Right renal cortex interstitium (tissue), 3 donors: ENCODE measurements at regions not wholly inside any gene's neighbourhood (a gene's known extent, or its start where the extent isn't known, plus 50 kb on each side); places are given as distances from the start of the nearest gene placed in this dataset.

Source experiments
- DNase-seq, 3 donors: peaks; one replicate each; pipeline ENCODE4 v3.0.0-alpha.2; 2013; ENCODE audit warnings: low read depth in 3 of 3, low spot score in 2 of 3

GRCh38 chr2:21381421-21381820 lies 257.7 kb downstream of the TDRD15 start:
- DNase-seq: no peak

- no peak for DNase-seq
These were observed 259.1 kb downstream of the TDRD15 start for GRCh38 chr2:21382701-21383520.

GRCh38 chr2:21386666-21387065 lies 262.9 kb downstream of the TDRD15 start:
- no peak for DNase-seq

GRCh38 chr2:21392649-21393048 lies 268.9 kb downstream of the TDRD15 start:
- peak; percentile 16 to 47 (median 27) for DNase-seq

- no peak for DNase-seq
These were observed 269.4 kb downstream of the TDRD15 start for GRCh38 chr2:21393173-21393572.

GRCh38 chr2:21395366-21395765 lies 271.6 kb downstream of the TDRD15 start:
- DNase-seq: no peak

- no peak for DNase-seq
These were observed 272.5 kb downstream of the TDRD15 start for GRCh38 chr2:21396252-21396651.

GRCh38 chr2:21401022-21401698 lies 277.4 kb downstream of the TDRD15 start:
- no peak for DNase-seq

GRCh38 chr2:21404137-21404536 lies 280.4 kb downstream of the TDRD15 start:
- no peak for DNase-seq

- no peak for DNase-seq
These were observed 281.3 kb downstream of the TDRD15 start for GRCh38 chr2:21404827-21405625.

- no peak for DNase-seq
These were observed 282.6 kb downstream of the TDRD15 start for GRCh38 chr2:21406386-21406785.

- DNase-seq: no peak
These were observed 283.1 kb downstream of the TDRD15 start for GRCh38 chr2:21406911-21407310.

- DNase-seq: no peak
These were observed 284.1 kb downstream of the TDRD15 start for GRCh38 chr2:21407851-21408250.

GRCh38 chr2:21411741-21412140 lies 288.0 kb downstream of the TDRD15 start:
- no peak for DNase-seq

- DNase-seq: no peak
These were observed 289.2 kb downstream of the TDRD15 start for GRCh38 chr2:21412944-21413443.

GRCh38 chr2:21415234-21415633 lies 291.5 kb downstream of the TDRD15 start:
- no peak for DNase-seq

- DNase-seq: no peak
These were observed 292.5 kb downstream of the TDRD15 start for GRCh38 chr2:21416226-21416625.

GRCh38 chr2:21418456-21418855 lies 294.7 kb downstream of the TDRD15 start:
- DNase-seq: no peak

- DNase-seq: no peak
These were observed 297.0 kb downstream of the TDRD15 start for GRCh38 chr2:21420553-21421335.

- DNase-seq: no peak
These were observed 298.3 kb downstream of the TDRD15 start for GRCh38 chr2:21422050-21422449.
